HUDEP-2 (cell line): ENCODE measurements at regions not wholly inside any gene's neighbourhood (a gene's known extent, or its start where the extent isn't known, plus 50 kb on each side); places are given as distances from the start of the nearest gene placed in this dataset.
A peak's percentile ranks its signal among the peaks of the same experiment; 100 is the strongest.

ENCODE experiments used
- DNase-seq, 76 experiments: peaks; one replicate each; lab custom pipeline; 2025; ENCODE audit not compliant: unreplicated experiment in 76 of 76; lab: John Stamatoyannopoulos, UW

DNA sequence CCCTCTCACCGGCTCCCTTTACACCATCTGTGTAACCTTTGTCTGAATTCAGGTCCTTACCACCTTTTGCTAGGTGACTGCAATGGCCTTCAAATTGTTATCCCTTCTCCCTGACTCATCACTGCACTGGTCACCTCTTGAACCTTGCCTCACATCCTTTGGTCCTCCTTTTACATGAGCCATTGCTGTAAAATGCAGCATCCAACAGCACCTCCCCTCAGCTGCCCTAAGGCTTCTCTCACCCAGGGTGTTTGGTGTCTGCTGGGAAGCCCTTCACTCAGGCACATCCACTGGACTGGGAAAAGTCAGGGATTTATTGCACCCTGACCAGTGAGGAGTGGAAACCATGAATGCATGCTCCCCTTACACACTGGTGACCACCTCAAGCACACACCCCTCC is 192.5 kb upstream of the GATB start:
- no peak for DNase-seq

DNA sequence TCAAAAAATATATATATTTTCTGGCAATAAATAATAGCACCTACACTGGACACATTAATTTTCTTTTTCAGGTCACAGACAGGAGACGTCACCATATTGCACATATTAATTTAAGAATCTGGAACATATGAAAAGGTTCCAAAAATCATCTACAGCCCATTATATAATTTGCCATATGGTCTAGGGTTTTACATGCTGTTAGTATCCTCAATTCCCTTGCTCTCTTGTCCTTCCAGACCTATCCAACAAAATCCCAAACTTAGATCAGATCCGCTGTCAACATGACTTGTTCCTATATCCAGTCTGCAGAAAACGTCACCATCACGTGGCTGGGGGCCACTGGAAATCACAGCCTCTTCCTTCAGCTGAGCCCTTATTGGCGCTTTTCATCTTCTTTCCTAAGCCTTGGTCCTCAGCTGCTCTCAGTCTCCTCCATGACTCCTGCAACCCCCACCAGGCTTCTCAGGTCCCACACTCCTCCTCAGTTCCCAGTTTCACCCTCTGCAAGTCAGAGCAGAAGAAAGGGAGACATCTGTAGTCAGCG is 192.0 kb upstream of the GATB start:
- no peak for DNase-seq

DNA sequence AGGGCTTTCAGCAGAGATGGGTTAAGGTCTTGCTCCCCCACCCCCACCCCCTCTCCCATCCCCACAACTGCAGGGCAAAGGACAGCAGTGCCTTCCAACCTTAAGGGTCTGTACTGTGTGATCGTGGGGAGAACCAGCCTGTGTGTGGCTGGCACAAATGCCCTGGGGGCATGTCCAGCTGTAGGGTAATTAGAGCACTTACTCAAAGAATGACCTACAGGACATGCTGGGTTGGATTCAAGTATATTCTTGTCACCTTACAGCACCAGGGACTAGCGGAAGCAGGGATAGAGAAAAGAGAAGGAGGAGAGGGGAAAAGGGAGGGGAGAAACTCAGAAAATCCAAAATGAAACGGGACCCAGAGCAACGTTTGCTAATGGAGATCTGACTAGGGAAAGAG is 191.3 kb upstream of the GATB start:
- DNase-seq: no peak

DNA sequence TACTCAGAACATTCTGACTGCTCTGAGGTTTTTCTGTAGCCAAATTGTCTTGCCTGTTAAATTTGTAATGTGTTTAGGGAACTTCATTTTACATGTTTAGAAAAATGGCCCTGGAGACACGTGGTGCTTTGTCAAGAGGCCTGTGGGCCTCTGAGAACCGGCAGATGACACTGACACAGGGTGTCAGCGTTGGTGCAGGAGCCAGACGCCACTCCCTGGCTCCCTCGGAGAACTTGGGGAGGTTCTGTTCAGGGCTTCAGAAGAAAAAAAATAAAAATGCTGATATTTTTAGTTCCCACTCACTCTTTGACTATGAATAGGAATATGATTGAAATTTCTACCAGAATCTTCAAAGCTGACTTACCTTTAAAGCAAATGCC is 190.9 kb upstream of the GATB start:
- no peak for DNase-seq

DNA sequence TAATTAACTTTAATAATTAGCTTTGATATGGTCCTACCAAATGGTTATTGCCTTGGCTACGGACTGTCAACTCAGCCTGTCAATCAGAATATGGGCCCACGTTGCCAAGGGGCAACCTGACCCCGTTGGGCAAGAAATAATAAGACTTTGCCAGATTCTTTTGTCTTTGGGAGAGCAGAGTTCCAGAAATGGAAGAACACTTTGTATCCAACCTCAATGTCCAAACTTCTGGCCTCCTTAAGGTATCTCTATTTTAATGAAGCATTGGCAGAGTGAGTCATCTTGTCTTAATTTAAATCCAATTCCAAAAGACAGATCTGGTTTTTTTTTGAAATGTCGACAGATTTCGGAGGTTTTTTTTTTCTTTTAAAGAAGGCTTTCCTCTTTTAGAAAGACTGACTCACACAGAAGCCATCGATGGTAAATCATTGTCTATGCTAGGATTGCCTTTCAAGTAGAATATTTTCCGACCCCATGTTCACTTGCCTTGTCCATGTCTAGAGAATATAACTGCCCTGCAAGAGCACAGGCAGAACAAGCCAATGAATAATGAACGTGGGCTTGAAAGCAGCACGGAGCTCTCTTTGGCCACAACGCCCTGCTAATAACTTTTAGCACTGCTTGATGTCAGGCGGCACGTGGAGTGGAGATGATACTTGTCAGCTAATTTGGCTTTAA is 190.3 kb upstream of the GATB start:
- no peak for DNase-seq

DNA sequence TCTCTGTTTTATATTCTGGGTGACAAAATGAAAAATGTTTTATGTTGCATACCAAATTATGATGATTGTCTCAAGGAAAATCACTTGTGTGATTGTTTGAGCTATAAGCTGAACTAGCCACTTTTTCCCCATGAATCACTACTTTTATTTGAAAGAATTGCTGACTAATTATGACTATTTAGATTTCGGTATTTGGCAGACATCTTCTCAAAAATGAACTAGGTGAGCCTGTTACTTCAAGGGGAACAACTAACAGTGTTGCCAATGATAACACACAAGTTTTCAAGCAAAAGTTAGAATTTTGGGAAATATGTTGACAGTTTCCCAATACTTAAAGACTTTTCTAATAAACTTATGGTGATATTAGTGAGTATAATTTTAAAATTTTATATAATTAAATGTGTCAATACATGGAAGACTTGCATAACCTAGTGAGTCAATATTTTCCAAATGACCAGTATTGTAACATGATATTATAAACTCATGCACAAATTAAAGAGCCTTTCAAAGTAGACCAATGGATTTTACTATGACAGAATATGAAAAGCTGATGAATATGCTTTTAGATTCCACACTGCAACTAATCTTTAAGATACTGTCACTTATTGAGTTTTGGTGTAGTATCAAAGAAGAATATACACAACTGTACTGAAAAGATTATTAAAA is 187.7 kb upstream of the GATB start:
- no peak for DNase-seq

DNA sequence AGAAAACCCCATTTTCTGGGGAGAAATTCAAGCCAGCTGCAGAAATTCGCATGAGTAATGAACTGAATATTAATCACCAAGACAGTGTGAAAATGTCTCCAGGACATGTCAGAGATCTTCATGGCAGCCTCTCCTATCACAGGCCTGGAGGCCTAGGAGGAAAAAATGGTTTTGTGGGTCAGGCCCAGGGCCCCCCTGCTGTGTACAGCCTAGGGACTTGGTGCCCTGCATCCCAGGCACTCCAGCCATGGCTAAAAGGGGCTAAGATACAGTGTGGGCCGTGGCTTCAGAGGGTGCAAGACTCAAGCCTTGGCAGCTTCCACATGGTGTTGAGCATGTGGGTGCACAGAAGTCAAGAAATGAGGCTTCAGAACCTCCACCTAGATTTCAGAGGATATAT is 185.9 kb upstream of the GATB start:
- no peak for DNase-seq

DNA sequence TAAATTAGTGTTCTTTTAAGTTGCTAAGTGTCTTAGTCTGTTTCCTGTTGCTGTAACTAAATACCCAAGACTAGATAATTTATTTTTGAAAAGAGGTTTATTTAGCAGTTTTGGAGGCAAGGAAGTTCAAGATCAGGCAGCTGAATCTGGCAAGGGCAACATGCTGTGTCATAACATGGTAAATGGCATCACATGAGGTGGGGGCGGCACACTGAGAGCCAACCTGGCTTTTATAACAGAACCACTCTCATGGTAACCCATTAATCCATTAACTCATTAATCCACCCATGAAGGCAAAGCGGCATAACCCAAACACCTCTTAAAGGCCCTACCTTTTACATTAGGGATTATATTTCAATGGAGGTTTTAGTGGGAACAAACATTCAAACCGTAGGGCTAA is 182.2 kb upstream of the GATB start:
- DNase-seq: no peak

DNA sequence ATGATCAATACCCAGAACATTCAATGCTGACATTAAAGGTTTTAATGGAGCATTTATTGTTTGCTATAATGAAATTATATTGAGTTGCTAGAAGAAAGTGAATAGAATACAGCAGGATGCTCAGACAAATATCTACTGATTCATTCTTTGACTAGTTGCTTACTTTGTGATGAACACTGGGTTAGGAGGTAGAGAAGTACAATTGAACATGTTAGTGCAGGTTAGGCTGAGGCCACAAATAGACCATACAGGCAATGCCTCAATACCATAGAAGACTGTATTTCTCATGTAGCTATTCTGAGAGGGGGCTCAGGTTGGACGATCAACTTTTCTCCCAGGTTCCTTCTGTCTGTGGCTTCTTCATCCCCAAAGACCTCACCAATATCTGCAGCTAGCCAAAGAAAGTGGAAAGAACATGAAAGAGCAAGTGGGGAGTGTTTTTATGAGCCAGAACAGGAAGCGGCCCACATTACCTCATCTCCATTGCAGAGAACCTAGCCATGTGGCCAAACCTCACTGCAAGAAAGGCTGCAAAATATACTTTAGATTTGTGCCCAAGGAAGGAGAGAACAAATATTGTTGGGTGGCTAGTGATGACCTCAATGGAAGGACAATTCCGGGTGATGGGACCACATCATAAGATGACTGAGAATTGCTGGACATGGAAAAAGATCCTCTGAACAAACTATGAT is 180.3 kb upstream of the GATB start:
- DNase-seq: no peak

DNA sequence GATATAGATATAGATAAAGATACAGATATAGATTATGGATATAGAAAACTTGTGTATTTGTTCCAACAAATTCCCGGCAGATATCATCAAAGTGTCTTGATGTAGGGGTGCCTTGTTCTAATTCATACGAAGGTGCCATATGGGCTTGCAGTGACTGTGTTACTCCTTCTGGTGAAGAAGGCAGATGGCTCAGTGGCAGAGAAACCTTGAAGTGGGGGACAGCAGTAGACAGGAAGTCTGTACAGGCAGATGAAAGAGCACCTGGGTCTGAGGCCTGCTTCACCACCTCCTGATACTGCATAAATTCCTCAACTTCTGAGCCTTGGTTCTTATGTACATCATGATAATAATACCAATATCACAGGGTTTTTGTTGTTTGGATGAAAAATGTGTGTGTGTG is 179.5 kb upstream of the GATB start:
- DNase-seq: no peak

DNA sequence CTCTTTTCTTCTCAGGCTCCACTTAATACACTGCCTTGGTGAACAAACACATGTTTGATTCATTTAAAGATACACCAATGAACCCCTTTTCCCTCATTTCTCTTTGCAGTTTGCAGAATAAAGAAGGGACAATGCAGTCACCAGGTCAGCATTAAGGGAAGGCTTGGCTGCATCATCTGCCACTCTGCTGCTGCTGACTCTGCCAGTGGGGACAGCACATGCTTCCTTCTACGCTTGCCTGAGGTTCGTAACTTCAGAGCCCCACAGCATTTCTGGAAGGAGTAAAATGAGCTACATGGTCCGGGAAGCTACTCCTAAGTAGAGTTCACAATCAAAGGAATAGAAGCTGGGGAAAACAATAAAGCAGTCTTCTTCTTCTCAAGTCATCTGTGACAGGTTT is 178.9 kb upstream of the GATB start:
- DNase-seq: no peak

DNA sequence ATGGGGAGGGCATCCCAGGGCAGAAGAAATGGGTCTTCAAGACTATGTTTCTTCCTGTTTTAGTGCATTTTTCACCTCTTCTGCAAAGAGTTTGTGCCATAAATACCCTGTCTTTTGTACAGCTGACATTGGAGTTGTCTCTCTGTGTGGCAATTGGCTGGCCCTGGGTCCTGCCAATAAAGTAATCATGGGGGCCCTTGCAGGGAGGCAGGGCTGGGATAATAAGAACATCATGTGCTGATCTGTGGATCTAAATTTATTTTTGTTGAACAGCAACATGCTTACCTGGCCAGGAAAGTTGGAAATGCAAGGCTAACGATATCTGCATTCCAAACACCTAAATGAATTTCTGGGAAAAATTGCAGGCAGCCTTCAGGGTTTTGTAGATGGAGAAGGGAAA is 174.6 kb upstream of the GATB start:
- no peak for DNase-seq

DNA sequence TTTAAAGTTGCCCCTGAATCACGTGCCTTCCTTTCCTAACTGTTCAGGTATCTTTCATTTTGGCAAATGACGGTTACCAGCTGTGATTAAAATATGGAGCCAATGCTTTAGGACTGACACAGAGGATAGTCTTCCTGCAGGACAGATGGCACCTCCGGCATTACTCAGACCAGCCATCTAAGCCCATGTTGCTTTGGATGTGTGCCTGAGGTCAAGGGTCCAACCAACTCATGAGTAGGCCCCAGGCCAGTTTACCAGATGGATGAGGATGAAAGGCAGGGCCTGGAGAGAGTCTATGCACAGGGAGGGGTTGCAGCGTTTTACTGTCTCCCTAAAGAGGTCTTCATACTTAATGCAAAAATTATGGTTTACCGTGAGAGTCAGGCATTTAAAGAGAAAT is 174.0 kb upstream of the GATB start:
- no peak for DNase-seq

DNA sequence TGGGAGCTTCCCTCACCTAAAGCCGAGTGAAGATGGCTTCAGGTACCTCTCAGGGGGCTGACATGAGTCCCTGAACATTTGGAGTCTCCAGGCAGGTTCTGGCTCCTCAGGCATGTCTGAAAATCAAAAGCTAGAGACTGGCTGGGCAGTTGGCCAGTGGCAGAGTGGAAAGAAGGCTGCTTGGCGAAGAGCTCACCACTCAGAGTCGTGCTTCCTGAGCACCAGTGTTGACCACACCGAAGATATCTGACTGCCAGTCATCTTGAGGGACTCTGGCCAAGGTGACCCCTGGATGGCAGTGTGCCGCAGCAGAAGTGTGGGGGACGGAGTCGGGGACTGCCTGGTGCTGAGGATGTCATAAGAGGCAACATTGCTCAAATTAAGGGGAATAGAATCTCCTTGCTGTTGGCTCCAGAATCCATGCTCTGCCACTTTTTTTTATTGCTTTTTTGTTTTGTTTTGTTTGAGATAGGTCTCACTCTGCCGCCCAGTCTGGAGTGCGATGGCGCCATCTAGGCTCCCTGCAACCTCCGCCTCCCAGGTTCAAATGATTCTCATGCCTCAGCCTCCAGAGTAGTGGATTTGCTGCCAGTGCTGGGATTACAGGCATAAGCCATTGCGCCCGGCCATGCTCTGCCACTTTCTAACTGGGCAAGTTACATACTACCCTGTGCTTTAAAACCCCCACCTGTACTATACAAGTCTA is 172.5 kb upstream of the GATB start:
- DNase-seq: peak in 1 of 76 experiments; percentile 0

DNA sequence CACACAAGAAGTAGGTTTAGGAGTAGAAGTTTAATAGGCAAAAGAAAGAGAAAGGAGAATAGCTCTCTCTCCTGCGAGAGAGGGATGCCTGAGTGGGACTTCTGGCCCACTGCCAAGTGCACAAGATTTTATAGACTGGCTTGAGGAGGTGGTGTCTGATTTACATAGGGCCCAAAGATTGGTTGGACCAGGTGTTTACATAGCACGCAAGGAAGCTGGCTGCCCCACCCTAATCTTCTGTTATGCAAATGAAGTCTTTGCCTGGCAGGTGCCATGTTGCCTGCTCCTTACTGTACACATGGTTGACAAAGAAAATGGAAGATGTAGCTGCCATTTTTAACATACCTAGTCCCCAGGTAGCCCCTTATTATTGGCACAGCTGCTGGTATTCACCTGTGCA is 170.8 kb upstream of the GATB start:
- no peak for DNase-seq

DNA sequence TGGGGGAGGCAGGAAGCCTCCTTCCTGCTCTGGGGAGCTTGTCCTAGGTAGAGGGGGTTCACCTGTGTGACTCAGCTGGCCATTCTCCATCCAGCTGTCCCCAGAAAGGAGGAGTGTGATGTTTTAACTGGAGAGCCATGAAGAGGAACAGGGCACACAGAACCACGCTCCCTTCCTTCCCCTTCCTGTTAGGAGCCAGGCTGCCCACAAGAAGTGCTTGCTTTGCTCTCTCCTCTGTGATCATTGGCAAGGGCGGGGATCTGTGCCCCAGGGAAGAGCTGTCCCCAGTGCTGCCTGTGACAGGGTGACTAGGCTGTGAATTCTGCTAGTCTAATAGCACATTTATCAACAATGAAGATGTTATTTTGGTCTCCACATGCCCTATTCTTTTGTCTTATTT is 169.6 kb upstream of the GATB start:
- no peak for DNase-seq

DNA sequence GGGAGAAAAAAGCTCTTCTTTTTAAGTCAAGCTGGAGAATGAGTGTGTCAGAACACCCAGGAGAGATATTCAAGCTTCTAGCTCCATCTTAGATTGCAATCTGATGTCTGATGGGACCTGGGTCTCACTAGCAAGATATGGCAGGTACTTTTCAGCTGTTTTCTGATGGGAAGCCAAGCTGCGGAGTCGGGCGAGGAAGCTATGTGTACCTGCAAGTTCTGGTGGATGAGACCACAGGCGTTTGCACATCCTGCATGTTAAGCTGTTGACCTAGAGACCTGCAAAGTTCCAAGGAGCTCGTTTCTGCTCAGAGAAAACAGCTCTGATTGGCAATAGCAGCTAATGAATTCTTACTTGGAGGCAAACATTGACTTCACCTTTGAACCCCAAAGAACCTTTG is 167.3 kb upstream of the GATB start:
- no peak for DNase-seq

DNA sequence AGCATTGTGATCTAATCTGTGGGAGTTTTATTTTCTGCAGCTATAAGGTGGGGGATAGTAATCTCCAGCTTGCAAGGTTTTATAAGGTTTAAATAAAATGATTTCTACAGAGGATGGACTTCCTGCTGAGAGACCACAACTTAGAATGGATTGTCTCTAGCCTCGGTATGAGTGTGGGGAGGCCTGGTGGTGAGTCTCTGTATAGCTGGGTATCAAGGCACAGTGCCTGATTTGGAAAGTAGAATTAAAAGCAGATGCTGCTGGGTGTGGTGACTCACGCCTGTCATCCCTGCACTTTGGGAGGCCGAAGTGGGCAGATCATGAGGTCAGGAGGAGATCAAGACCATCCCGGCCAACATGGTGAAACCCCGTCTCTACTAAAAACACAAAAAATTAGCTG is 162.0 kb upstream of the GATB start:
- DNase-seq: no peak

DNA sequence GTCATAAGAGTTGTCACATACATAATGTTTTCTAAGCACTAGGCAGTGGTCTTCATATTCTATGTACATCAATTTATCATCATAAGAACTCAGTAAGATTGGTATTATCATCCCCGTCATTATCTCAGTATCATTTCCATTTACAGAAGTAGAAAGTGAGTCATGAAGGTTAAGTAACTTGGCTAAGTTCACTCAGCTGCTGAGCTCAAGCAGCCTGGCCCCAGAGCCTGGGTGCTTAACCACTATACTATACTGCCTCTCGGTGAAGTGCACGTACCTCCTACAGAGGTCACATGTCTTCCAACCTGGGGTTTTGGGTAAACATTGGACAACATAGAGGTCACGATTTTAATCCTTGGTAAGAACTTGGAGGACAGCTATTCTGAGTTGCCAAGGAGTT is 161.5 kb upstream of the GATB start:
- no peak for DNase-seq

DNA sequence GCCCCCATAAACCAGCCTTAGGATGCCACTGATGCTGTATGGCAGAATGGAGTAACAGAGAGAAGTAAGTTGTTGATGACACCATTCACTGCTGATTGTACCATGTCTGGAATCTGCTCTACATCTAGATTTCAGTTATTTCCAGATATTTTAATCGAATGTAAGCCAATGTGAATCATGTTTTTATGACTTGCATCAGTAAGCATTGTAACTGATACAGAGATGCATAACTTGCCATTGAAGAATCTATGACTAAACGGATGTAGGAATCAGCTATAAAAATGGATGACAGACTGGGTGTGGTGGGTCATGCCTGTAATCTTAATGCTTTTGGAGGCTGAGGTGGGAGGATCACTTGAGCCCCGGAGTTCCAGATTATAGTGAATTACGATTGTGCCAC is 161.0 kb upstream of the GATB start:
- DNase-seq: no peak

DNA sequence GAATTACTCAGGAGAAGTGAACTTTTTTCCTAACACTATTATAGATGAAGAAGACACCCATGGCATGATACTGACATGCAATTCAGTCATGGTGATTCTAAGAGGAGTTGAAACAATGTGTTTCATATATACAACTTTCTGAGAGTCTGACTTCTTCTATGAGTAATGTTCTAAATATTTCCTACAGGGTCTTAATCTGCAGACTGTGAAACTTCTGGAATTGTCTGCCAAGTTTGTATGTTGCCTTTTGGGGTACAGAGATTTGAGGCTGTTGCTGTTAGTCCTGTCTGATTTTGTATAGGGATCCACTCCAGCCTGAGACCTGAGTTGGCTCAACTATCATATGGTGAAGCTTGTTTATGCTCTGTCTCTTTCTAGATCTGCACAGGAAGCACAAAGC is 160.6 kb upstream of the GATB start:
- DNase-seq: no peak
